G401.6 (cell line): ENCODE measurements at regions not wholly inside any gene's neighbourhood (a gene's known extent, or its start where the extent isn't known, plus 50 kb on each side); places are given as distances from the start of the nearest gene placed in this dataset.
"Not testable (repeated sequence)": the region's sequence is repeated elsewhere in the genome, so short reads cannot be mapped to it uniquely, and the experiment has no call there.

Experiments
- FAIRE-seq: peaks from 2 replicates; lab custom pipeline; 2012; peaks lifted over from hg19 to GRCh38; lab: Jason Lieb, UNC

- no peak for FAIRE-seq
These were observed 295.2 kb upstream of the MGMT start for GRCh38 chr10:129171812-129172211.

DNA sequence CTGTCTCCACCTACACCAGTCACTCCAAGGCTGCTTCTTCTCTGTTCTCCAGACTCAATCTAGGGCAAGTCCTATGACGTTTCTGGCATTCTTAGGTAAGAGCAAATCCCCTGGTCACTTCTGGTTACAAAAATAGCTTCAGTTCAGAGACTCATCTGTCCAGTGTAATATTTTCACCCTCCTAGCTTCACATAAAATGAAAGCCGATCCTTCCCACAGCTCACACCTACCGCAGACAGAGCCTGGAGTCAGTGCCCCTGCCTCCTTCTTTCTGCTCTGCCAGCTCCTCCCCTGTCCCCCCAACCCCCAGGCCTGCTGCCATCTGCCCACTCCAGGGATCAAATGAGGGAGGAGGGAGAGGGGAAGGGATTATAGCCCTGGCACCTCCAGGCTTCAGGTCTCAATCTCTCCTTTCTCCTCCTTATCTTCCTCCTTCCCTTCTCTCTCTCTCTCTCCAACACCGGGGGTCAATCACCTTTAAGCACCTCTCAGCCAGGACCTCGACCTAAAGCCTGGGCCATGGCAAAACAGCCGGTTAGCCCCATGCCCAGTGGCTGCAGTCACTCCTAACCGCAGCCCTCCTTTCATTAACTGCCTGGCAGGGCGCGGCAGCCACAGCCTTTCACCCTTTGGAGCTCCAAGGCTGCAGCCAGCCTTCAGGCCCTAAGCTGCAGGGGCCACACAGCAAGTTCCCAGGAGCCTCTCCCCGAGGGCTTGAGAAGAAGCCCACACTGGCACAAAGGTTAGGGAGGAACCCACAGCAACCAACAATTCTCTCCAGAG is 292.6 kb upstream of the MGMT start:
- FAIRE-seq: no peak

- FAIRE-seq: no peak
These were observed 287.6 kb upstream of the MGMT start for GRCh38 chr10:129179245-129179971.

DNA sequence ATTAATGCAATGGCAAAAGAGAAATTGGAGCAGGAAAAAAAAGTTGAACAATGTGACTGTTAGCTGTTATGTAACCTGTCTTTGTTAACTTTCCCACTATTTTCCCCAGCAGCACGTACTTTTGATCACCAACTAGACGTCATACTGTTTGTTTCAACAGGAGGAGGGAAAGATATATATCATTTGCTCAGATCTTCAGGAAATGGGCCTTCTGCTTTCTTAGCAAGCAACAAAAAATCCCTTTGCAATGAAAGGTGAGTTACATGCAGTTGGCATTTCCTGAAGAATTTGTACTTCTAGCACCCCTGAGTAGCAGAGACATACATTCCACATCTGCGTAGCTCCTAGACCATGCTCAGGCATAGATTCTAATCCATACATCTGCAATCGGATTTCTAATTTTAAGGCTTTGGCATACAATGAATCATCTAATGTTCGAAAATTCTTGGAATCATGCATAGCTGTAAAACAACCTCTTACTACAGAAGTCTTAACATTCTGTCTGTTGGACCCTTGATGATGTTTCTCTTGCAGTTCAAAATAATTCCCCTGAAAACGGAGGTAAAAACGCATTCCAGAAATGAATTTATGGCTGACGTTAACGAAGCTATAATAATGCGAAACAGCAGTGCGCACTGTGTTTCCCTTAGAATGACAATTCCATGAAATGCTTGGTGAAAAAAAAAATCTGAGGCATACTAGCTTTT is 286.9 kb upstream of the MGMT start:
- FAIRE-seq: no peak

- FAIRE-seq: no peak
These were observed 282.8 kb upstream of the MGMT start for GRCh38 chr10:129184196-129184595.

DNA sequence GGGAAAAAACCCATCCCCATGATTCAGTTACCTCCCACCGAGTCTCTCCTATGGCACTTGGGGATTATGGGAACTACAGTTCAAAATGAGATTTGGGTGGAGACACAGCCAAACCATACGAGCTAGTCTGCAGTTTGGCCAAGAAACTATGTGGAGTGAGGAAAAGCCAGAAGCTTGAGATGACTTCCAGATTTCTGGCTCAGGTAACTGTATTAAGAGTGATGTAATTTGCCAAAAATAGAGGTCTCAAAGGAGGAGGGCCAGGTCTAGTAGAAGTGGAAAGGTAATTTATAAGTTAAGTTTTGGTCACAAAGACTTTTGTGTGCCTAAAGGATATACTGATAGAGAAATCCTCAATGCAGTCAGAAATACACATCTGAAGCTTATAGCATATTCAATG is 279.7 kb upstream of the MGMT start:
- no peak for FAIRE-seq

DNA sequence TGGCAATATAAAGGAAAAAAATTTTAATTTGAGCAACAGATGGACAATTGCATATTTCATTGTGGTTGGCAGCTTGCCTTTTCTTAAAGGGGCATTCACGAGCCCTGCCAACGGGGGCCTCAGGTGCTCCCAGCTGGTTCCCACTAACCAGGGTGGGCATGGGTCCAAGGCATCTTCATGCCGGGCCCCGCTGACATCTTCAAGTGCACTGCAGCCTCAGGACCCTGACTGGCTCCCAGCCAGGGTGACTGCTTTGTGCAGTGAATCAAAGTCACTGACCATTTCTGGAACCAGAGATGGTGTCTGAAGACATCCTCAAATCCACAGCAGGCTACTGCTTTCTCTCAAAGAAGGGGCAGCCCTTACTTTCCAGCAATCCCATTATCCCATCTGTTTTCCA is 275.2 kb upstream of the MGMT start:
- FAIRE-seq: no peak

DNA sequence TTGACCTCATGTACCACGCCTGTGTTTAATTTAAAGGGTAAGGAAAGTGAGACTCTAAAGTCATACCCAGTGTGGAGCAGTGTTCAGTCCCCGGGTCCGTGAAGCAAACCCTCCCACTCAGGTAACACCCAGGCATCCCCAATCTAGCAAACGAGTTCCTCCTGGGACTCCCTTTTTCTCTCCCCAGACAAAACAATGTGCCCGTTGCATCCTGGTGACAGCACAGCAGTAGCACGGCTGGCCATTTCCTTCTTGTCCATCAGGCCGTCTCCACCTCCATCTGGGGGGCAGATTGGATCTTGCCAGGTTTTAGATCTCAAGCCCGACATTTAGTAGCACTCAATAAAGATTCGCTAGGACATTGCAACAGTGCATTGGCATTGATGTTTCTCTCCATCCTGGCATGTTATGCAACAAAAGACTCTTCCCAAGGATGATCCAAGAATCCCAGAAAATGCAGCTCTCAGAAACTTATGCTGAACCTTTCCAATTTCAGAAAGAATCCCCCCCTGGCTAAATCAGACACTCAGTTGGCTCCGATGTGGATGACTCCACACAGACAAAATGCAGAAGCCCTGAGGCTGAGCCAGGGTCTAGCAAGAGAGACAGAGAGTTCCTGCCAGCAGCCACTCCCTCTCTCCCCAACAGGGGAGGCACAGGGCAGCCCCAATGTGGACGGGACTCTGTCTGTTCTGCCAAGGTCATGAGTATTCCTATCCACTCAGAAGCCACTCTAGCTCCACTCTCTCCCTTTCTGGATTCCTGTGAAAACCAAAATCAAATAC is 274.5 kb upstream of the MGMT start:
- FAIRE-seq: no peak

GRCh38 chr10:129193148-129193547 is 273.9 kb upstream of the MGMT start:
- no peak for FAIRE-seq

GRCh38 chr10:129194181-129194870 is 272.7 kb upstream of the MGMT start:
- FAIRE-seq: no peak

- FAIRE-seq: no peak
These were observed 267.2 kb upstream of the MGMT start for GRCh38 chr10:129199826-129200225.

DNA sequence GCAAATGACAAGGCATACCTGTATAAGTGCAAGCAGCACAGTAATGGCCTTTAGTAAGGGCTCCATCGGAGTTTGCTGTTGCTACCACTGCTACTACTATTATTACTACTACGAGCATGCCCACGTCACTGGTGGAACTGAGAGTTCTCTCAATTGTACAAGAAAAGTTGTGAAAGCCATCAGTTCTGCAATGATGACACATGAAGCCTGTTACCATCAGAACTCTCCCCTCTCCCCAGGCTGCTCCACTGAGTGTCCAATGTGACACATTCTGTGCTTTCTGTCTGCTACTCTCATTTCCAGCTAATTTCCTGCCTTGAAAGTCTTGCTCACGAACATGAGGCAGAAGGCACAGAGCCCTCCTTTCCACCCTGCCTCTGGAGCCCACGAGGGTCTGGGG is 263.2 kb upstream of the MGMT start:
- no peak for FAIRE-seq

- no peak for FAIRE-seq
These were observed 259.7 kb upstream of the MGMT start for GRCh38 chr10:129207297-129207696.

- FAIRE-seq: no peak
These were observed 256.2 kb upstream of the MGMT start for GRCh38 chr10:129210876-129211275.

- no peak for FAIRE-seq
These were observed 253.8 kb upstream of the MGMT start for GRCh38 chr10:129213256-129213655.

- FAIRE-seq: not testable (repeated sequence)
These were observed 253.0 kb upstream of the MGMT start for GRCh38 chr10:129213996-129214395.

DNA sequence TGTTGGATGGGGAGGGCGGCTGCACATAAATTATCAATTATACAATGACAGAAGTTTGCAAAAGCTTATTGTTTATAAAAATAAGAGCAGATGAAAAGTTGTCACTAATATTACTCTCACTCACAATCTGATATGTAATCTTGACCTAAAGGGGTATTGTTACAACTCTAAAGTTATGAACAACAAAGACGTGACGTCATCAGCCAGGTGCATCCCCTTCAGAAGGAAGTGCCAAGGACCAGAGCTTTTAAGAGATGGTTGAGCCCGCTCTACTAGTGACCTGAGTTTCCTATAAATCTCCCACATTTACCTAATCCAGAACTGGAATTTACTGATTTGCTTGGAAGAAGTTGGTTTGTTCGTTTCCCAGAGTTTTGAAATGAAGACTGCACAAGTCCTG is 247.7 kb upstream of the MGMT start:
- FAIRE-seq: no peak

DNA sequence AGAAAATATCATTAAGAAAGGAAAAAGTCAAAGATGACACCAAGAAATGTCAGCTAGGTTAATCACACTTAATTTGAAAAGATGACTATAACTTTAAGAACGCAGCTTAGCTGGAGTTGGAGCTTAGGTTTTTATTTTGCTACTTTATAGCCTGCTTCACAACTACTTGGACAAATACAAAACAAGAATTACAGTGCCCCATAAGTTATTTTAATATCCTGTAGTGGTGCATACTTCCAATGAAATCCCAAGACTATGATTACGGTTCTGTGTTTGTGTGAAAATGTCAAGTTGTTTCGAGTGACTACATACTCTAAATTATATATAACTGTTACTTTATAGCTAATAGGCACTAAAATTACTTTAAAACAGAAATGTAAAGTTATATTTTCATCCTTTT is 244.6 kb upstream of the MGMT start:
- FAIRE-seq: no peak

DNA sequence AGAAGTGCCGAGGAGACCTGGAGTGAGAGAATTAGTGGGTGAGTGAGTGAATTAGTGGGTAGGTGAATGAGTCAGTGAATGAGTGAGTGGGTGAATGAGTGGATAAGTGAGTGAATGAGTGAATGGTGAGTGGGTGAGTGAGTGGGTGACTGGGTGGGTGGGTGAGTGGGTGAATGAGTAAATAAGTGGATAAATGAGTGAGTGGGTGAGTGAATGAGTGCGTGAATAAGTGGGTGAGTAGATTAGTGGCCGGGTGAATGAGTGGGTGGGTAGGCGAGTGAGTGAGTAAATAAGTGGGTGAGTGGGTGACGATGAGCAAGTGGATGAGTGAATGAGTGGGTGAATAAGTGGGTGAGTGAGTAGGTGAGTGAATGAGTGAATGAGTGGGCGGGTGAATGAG is 243.7 kb upstream of the MGMT start:
- FAIRE-seq: no peak

DNA sequence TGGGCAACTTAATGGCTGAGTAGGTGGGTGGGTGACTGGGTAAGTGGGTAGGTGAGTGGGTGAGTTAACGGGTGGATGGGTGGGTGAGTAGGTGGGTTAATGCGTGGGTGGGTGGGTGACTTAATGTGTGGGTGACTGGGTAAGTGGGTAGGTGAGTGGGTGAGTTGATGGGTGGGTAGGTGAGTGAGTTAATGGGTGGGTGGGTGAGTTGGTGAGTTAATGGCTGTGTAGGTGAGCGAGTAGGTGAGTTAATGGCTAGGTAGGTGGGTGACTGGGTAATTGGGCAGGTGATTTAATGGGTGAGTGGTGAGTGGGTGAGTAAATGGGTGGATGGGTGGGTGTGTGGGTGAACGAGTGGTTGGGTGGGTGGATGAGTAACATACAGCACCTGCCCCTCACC is 243.0 kb upstream of the MGMT start:
- no peak for FAIRE-seq

- no peak for FAIRE-seq
These were observed 235.2 kb upstream of the MGMT start for GRCh38 chr10:129231821-129232220.
